ENCODE measurements at regions not wholly inside any gene's neighbourhood (a gene's known extent, or its start where the extent isn't known, plus 50 kb on each side); places are given as distances from the start of the nearest gene placed in this dataset.

DNA sequence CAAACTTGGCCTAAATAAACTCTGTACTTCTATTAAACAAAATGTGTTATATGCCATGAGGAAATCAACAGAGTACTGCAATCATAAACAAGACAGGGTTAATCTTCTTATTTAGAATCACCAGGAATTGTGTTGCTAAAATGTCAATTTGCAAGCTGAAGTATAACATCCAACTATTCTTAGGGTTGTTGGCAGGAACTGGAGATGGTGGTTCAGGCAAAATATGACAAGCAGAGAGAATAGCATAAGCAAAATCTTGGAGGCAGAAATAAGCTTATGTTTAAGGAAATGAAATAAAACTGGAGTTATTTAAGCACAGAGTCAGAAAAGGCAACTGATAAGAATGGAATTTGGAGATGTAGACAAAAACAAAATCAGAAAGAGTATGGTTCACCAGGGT is 463.8 kb upstream of the SLC8A1 start:
- TF ChIP-seq, protein P1, sequence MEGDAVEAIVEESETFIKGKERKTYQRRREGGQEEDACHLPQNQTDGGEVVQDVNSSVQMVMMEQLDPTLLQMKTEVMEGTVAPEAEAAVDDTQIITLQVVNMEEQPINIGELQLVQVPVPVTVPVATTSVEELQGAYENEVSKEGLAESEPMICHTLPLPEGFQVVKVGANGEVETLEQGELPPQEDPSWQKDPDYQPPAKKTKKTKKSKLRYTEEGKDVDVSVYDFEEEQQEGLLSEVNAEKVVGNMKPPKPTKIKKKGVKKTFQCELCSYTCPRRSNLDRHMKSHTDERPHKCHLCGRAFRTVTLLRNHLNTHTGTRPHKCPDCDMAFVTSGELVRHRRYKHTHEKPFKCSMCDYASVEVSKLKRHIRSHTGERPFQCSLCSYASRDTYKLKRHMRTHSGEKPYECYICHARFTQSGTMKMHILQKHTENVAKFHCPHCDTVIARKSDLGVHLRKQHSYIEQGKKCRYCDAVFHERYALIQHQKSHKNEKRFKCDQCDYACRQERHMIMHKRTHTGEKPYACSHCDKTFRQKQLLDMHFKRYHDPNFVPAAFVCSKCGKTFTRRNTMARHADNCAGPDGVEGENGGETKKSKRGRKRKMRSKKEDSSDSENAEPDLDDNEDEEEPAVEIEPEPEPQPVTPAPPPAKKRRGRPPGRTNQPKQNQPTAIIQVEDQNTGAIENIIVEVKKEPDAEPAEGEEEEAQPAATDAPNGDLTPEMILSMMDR (IDR thresholded peaks at IDR 0.05), result no peak
- TF ChIP-seq POLR2AphosphoS5 (IDR thresholded peaks at IDR 0.05) (no peak), EP300 (IDR thresholded peaks at IDR 0.05) (no peak), POLR2A (IDR thresholded peaks at IDR 0.05) (no peak)
